Upper lobe of left lung (tissue), 4 donors: ENCODE measurements at regions not wholly inside any gene's neighbourhood (a gene's known extent, or its start where the extent isn't known, plus 50 kb on each side); places are given as distances from the start of the nearest gene placed in this dataset.

Experiments used
- EP300 ChIP-seq, 4 donors: sonication (generic); formaldehyde crosslinking; IDR thresholded peaks; one replicate each; pipeline ENCODE4 v1.5.1; 2017; ENCODE audit warnings: antibody characterized with exemption in 4 of 4, control low read depth in 2 of 4
- TF ChIP-seq, protein P1 (sequence below), 6 experiments: fragments of 450-650 bp in 4 of 6; fragments of 200-600 bp in 2 of 6; sonication (generic) in 2 of 6; IDR thresholded peaks; one replicate each; pipeline ENCODE4 v1.5.1; 2016 to 2019; ENCODE audit warnings: antibody characterized with exemption in 6 of 6

DNA sequence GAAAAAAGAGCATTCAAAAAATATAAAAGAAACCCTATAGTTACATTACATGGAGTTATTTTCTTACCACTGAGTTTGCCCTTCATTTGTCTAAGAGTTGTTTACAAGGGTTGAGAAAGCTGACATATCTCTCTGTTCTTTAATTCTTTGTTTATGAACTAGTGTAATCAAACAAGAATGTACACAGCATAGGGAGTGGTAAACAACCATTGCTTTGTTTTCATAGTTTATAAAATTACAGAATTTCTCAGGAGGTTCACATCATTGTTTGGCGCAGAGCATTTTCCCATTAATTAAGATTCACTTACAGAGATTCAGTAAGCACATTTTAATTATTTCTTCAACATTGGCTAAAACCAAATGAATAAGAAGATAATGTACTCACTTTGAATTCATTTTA lies 87.6 kb downstream of the IFI44 start:
- TF ChIP-seq, protein P1, sequence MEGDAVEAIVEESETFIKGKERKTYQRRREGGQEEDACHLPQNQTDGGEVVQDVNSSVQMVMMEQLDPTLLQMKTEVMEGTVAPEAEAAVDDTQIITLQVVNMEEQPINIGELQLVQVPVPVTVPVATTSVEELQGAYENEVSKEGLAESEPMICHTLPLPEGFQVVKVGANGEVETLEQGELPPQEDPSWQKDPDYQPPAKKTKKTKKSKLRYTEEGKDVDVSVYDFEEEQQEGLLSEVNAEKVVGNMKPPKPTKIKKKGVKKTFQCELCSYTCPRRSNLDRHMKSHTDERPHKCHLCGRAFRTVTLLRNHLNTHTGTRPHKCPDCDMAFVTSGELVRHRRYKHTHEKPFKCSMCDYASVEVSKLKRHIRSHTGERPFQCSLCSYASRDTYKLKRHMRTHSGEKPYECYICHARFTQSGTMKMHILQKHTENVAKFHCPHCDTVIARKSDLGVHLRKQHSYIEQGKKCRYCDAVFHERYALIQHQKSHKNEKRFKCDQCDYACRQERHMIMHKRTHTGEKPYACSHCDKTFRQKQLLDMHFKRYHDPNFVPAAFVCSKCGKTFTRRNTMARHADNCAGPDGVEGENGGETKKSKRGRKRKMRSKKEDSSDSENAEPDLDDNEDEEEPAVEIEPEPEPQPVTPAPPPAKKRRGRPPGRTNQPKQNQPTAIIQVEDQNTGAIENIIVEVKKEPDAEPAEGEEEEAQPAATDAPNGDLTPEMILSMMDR (IDR thresholded peaks at IDR 0.05) = no peak
- TF ChIP-seq EP300 (IDR thresholded peaks at IDR 0.05) = no peak
